ENCODE measurements at regions not wholly inside any gene's neighbourhood (a gene's known extent, or its start where the extent isn't known, plus 50 kb on each side); places are given as distances from the start of the nearest gene placed in this dataset.
"Not testable (repeated sequence)": the region's sequence is repeated elsewhere in the genome, so short reads cannot be mapped to it uniquely, and the experiment has no call there.

- TF ChIP-seq MAX (IDR thresholded peaks at IDR 0.05; ENCODE audit: low read depth, low read length) (no peak), POLR2A (IDR thresholded peaks at IDR 0.05; ENCODE audit: extremely low read depth, insufficient read length) (no peak), MYC (IDR thresholded peaks at IDR 0.05; ENCODE audit: low read depth, low read length) (no peak), CTCF (IDR thresholded peaks at IDR 0.05; ENCODE audit: low read depth, low read length) (no peak)
- H3K4me3 ChIP-seq (ENCODE audit: low read depth, low read length) = no peak overlapping the region
- DNase-seq (ENCODE audit: low read depth) = no peak
These were observed 118.1 kb upstream of the CHD2 start for GRCh38 chr15:92781925-92782453.

- no peak overlapping the region for H3K4me3 ChIP-seq (ENCODE audit: low read depth, low read length)
- no peak for DNase-seq (ENCODE audit: low read depth)
- TF ChIP-seq MYC (IDR thresholded peaks at IDR 0.05; ENCODE audit: low read depth, low read length) (no peak), CTCF (IDR thresholded peaks at IDR 0.05; ENCODE audit: low read depth, low read length) (no peak), MAX (IDR thresholded peaks at IDR 0.05; ENCODE audit: low read depth, low read length) (no peak)
These were observed 113.0 kb upstream of the CHD2 start for GRCh38 chr15:92787116-92787515.

GRCh38 chr15:92788196-92788595 lies 111.9 kb upstream of the CHD2 start:
- TF ChIP-seq MYC (IDR thresholded peaks at IDR 0.05; ENCODE audit: low read depth, low read length) = no peak
- TF ChIP-seq CTCF (IDR thresholded peaks at IDR 0.05; ENCODE audit: low read depth, low read length) = no peak
- no peak for TF ChIP-seq POLR2A (IDR thresholded peaks at IDR 0.05; ENCODE audit: extremely low read depth, insufficient read length)
- no peak for TF ChIP-seq MAX (IDR thresholded peaks at IDR 0.05; ENCODE audit: low read depth, low read length)

GRCh38 chr15:92788793-92789192 lies 111.3 kb upstream of the CHD2 start:
- not testable (repeated sequence) for H3K4me3 ChIP-seq (ENCODE audit: low read depth, low read length); DNase-seq (ENCODE audit: low read depth)

More at GRCh38 chr15:92788196-92788595, 111.9 kb upstream of the CHD2 start:
- DNase-seq (ENCODE audit: low read depth) = no peak
- H3K4me3 ChIP-seq (ENCODE audit: low read depth, low read length) = no peak overlapping the region

GRCh38 chr15:92796161-92796611 lies 103.9 kb upstream of the CHD2 start:
- no peak for TF ChIP-seq POLR2A (IDR thresholded peaks at IDR 0.05; ENCODE audit: extremely low read depth, insufficient read length)
- TF ChIP-seq CTCF (IDR thresholded peaks at IDR 0.05; ENCODE audit: low read depth, low read length) = no peak
- no peak for DNase-seq (ENCODE audit: low read depth)
- no peak overlapping the region for H3K4me3 ChIP-seq (ENCODE audit: low read depth, low read length)

- DNase-seq (ENCODE audit: low read depth) = peak; percentile 83
- TF ChIP-seq MYC (IDR thresholded peaks at IDR 0.05; ENCODE audit: low read depth, low read length) (no peak), MAX (IDR thresholded peaks at IDR 0.05; ENCODE audit: low read depth, low read length) (no peak), CTCF (IDR thresholded peaks at IDR 0.05; ENCODE audit: low read depth, low read length) (peak; percentile 41)
- H3K4me3 ChIP-seq (ENCODE audit: low read depth, low read length) = no peak overlapping the region
These were observed 102.7 kb upstream of the CHD2 start for GRCh38 chr15:92797168-92798052.
